ENCODE measurements at regions not wholly inside any gene's neighbourhood (a gene's known extent, or its start where the extent isn't known, plus 50 kb on each side); places are given as distances from the start of the nearest gene placed in this dataset.

GRCh38 chr19:30227012-30227621 is 145.1 kb upstream of the ZNF536 start:
- peak overlapping the region in 3 of 5 experiments; percentile 28 to 38 (median 29) for H3K4me3 ChIP-seq (ENCODE audit: control extremely low read depth in 1 of 5, extremely low read depth in 1 of 5, insufficient read depth in 1 of 5, low read depth in 2 of 5, low read length in 4 of 5)
- H3K27ac ChIP-seq (ENCODE audit: low read length in 2 of 2) = no peak overlapping the region
- H3K9ac ChIP-seq (ENCODE audit: low read length) = peak overlapping the region; percentile 29
- Mint-ChIP-seq H3K9me3 (ENCODE audit: insufficient read depth) (no peaks in the 10 kb centered on the region), H3K4me3 (peak overlapping the region; percentile 74), H3K27ac (no peak overlapping the region), H3K4me1 (peaks cover 31% of the 10 kb centered on the region), H3K27me3 (peaks cover 62% of the 10 kb centered on the region)
- H3K4me1 ChIP-seq (ENCODE audit: control insufficient read depth in 2 of 2, insufficient read depth in 2 of 2, low read length in 2 of 2) = peaks cover 29% of the 10 kb centered on the region in 2 donors
- ChIA-PET POLR2A (no interaction called here), CTCF (no interaction called here)
- peaks cover 0 to 59% (median 33%) of the 10 kb centered on the region in 4 experiments for H3K27me3 ChIP-seq (replicated peaks in 1 of 4; ENCODE audit: control extremely low read depth in 1 of 4, control insufficient read depth in 3 of 4, insufficient read depth in 4 of 4, low read length in 3 of 4)
- H2AFZ ChIP-seq (ENCODE audit: insufficient read depth, low read depth, low read length, poor library complexity, severe bottlenecking) = peak overlapping the region; percentile 36
- H3K9me3 ChIP-seq (ENCODE audit: control extremely low read depth in 1 of 3, control insufficient read depth in 2 of 3, insufficient read depth in 1 of 3, low read length in 2 of 3) = peaks cover 0 to 12% (median 1%) of the 10 kb centered on the region in 3 donors
- H3K4me2 ChIP-seq (replicated peaks; ENCODE audit: low read depth, low read length, poor library complexity, severe bottlenecking) = peak overlapping the region; percentile 74
- DNase-seq (no peak), ATAC-seq (ENCODE audit: low read depth) (no peak)
- WGBS (ENCODE audit: insufficient coverage) = 2% methylated on average over 29 of the region's 35 CpGs
- H4K20me1 ChIP-seq (ENCODE audit: control insufficient read depth, insufficient read depth, low read length, poor library complexity, severe bottlenecking) = no peaks in the 10 kb centered on the region
- intact Hi-C loops (cut with micrococcal nuclease) = no loop called here
- no peak for TF ChIP-seq CTCF (IDR thresholded peaks at IDR 0.05)
- no peak for TF ChIP-seq EZH2 (IDR thresholded peaks at IDR 0.05; ENCODE audit: borderline replicate concordance, insufficient read depth, low read depth, low read length, poor library complexity, severe bottlenecking)
- H3K36me3 ChIP-seq (replicated peaks in 1 of 2; ENCODE audit: control extremely low read depth in 1 of 2, control insufficient read depth in 1 of 2, extremely low read depth in 1 of 2, insufficient read depth in 2 of 2, low read length in 1 of 2) = no peaks in the 10 kb centered on the region
- H3K79me2 ChIP-seq (ENCODE audit: control insufficient read depth, insufficient read depth, low read length) = no peaks in the 10 kb centered on the region

- intact Hi-C loops (cut with micrococcal nuclease) = no loop called here
- CTCF ChIA-PET = no interaction called here
- peak; percentile 31 for ATAC-seq (ENCODE audit: low read depth)
Measured at GRCh38 chr19:30227661-30228112, 144.5 kb upstream of the ZNF536 start.

More at GRCh38 chr19:30227661-30228112, 144.5 kb upstream of the ZNF536 start:
- peak overlapping the region; percentile 74 for H3K4me2 ChIP-seq (replicated peaks; ENCODE audit: low read depth, low read length, poor library complexity, severe bottlenecking)
- peaks cover 0 to 11% (median 1%) of the 10 kb centered on the region in 3 donors for H3K9me3 ChIP-seq (ENCODE audit: control extremely low read depth in 1 of 3, control insufficient read depth in 2 of 3, insufficient read depth in 1 of 3, low read length in 2 of 3)
- no peak for TF ChIP-seq EZH2 (IDR thresholded peaks at IDR 0.05; ENCODE audit: borderline replicate concordance, insufficient read depth, low read depth, low read length, poor library complexity, severe bottlenecking)
- TF ChIP-seq CTCF (IDR thresholded peaks at IDR 0.05) = peak; percentile 28
- H4K20me1 ChIP-seq (ENCODE audit: control insufficient read depth, insufficient read depth, low read length, poor library complexity, severe bottlenecking) = no peaks in the 10 kb centered on the region
- H3K27ac Mint-ChIP-seq = no peak overlapping the region
- peaks cover 29% of the 10 kb centered on the region in 2 donors for H3K4me1 ChIP-seq (ENCODE audit: control insufficient read depth in 2 of 2, insufficient read depth in 2 of 2, low read length in 2 of 2)
- no peak overlapping the region for H3K27ac ChIP-seq (ENCODE audit: low read length in 2 of 2)
- no peaks in the 10 kb centered on the region for H3K79me2 ChIP-seq (ENCODE audit: control insufficient read depth, insufficient read depth, low read length)
- peak overlapping the region; percentile 66 for H3K4me3 Mint-ChIP-seq
- POLR2A ChIA-PET = no interaction called here
- WGBS (ENCODE audit: insufficient coverage) = under 1% methylated on average over 55 of the region's 57 CpGs
- H3K9ac ChIP-seq (ENCODE audit: low read length) = peak overlapping the region; percentile 29
- peak overlapping the region in 1 of 5 experiments; percentile 38 for H3K4me3 ChIP-seq (ENCODE audit: control extremely low read depth in 1 of 5, extremely low read depth in 1 of 5, insufficient read depth in 1 of 5, low read depth in 2 of 5, low read length in 4 of 5)
- peaks cover 31% of the 10 kb centered on the region for H3K4me1 Mint-ChIP-seq
- H3K27me3 Mint-ChIP-seq = peaks cover 67% of the 10 kb centered on the region
- no peaks in the 10 kb centered on the region for H3K36me3 ChIP-seq (replicated peaks in 1 of 2; ENCODE audit: control extremely low read depth in 1 of 2, control insufficient read depth in 1 of 2, extremely low read depth in 1 of 2, insufficient read depth in 2 of 2, low read length in 1 of 2)
- peak overlapping the region; percentile 36 for H2AFZ ChIP-seq (ENCODE audit: insufficient read depth, low read depth, low read length, poor library complexity, severe bottlenecking)
- DNase-seq = peak; percentile 54
- no peaks in the 10 kb centered on the region for H3K9me3 Mint-ChIP-seq (ENCODE audit: insufficient read depth)
- H3K27me3 ChIP-seq (replicated peaks in 1 of 4; ENCODE audit: control extremely low read depth in 1 of 4, control insufficient read depth in 3 of 4, insufficient read depth in 4 of 4, low read length in 3 of 4) = peaks cover 0 to 57% (median 33%) of the 10 kb centered on the region in 4 experiments
